Adipocyte (in vitro differentiated cells): ENCODE measurements at regions not wholly inside any gene's neighbourhood (a gene's known extent, or its start where the extent isn't known, plus 50 kb on each side); places are given as distances from the start of the nearest gene placed in this dataset.

Source experiments
- DNase-seq: peaks from one replicate; pipeline ENCODE4 v3.0.0-alpha.2; 2015; ENCODE audit warnings: low read depth
- H3K27me3 ChIP-seq: replicated peaks from 2 replicates; pipeline ENCODE4 v1.7.0; 2013; ENCODE audit warnings: mild to moderate bottlenecking, low read length, moderate library complexity; ENCODE audit not compliant: control insufficient read depth, insufficient read depth
- H3K36me3 ChIP-seq: 2 replicates; pipeline ENCODE4 v1.7.0; 2013; ENCODE audit warnings: low read length, mild to moderate bottlenecking, moderate library complexity; ENCODE audit not compliant: control insufficient read depth, insufficient read depth, severe bottlenecking
- H3K4me1 ChIP-seq: 2 replicates; pipeline ENCODE4 v1.7.0; 2013; ENCODE audit warnings: mild to moderate bottlenecking, low read length, moderate library complexity; ENCODE audit not compliant: control insufficient read depth, insufficient read depth
- H3K4me3 ChIP-seq: 2 replicates; pipeline ENCODE4 v1.7.0; 2013; ENCODE audit warnings: mild to moderate bottlenecking, low read length, moderate library complexity
- H3K9ac ChIP-seq: 2 replicates; pipeline ENCODE4 v1.7.0; 2013; ENCODE audit warnings: mild to moderate bottlenecking, low read length, moderate library complexity
- H3K9me3 ChIP-seq: 2 replicates; pipeline ENCODE4 v1.7.0; 2013; ENCODE audit warnings: mild to moderate bottlenecking, low read length, moderate library complexity; ENCODE audit not compliant: control insufficient read depth

DNA sequence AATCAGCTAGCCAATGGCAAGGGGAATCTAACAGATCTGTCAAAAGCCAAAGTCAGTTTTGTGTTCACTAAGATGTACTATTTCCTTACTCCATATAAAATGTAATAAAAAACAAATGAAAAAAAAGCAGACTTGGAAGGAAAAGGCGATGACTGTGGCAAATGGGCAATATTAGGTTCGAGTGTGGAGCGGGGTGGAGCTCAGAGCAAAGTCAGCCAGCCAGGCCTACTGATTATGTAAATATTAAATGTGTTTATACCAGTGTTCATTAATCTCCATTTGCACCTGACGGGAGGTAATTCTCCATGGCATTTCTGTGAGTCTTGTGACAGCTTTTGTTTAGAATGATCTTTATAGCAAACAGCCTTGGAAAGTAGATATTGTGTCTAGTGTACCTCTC, 96.2 kb upstream of the KCNMB2 start:
- no peak overlapping the region for H3K9ac ChIP-seq
- H3K9me3 ChIP-seq = no peaks in the 10 kb centered on the region
- no peaks in the 10 kb centered on the region for H3K27me3 ChIP-seq
- no peak for DNase-seq
- no peak overlapping the region for H3K4me3 ChIP-seq
- peaks cover 11% of the 10 kb centered on the region for H3K4me1 ChIP-seq
- H3K36me3 ChIP-seq = no peaks in the 10 kb centered on the region

DNA sequence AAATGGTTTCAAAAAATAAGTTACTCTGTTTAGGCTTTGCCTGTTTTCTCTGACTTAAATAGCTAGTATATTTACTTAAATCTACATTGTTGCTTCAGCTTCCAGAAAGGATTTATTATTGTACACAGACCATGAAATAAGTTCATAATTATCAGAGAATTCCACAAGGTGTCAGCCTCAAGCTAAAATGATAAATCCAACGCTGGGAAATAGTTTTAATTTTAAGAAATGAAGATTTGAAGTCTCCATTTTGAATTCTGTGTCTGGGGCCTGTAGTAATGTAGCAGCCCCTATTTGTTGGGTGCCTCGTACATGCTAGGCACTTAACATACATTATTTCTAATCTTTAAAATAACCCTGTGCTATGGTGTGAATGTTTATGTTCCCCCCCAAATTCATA, 92.6 kb upstream of the KCNMB2 start:
- Histone ChIP-seq H3K4me3 (no peak overlapping the region), H3K36me3 (no peaks in the 10 kb centered on the region), H3K27me3 (no peaks in the 10 kb centered on the region), H3K4me1 (peaks cover 5% of the 10 kb centered on the region), H3K9ac (no peak overlapping the region), H3K9me3 (no peaks in the 10 kb centered on the region)
- peak; percentile 31 for DNase-seq

DNA sequence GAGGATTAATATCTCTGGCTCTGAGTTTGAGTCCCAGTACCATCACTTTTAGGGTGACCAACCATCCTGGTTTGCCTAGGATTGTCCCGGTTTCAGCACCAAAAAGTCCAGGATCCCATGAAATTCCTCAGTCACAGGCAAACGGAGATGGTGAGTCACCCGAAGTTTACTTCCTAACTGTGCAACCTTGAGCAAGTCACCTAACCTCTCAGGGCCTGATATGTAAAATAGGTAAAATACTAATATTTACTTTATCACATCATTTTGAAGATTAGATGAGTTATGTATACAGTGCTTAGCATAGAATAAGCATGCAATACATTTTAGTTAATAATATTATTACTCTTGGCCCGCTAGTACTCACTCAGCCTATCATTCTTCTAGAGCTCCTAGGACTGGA, 91.1 kb upstream of the KCNMB2 start:
- H3K27me3 ChIP-seq = no peaks in the 10 kb centered on the region
- no peaks in the 10 kb centered on the region for H3K36me3 ChIP-seq
- H3K9ac ChIP-seq = no peak overlapping the region
- no peak overlapping the region for H3K4me3 ChIP-seq
- H3K9me3 ChIP-seq = no peaks in the 10 kb centered on the region
- DNase-seq = no peak
- H3K4me1 ChIP-seq = no peaks in the 10 kb centered on the region

DNA sequence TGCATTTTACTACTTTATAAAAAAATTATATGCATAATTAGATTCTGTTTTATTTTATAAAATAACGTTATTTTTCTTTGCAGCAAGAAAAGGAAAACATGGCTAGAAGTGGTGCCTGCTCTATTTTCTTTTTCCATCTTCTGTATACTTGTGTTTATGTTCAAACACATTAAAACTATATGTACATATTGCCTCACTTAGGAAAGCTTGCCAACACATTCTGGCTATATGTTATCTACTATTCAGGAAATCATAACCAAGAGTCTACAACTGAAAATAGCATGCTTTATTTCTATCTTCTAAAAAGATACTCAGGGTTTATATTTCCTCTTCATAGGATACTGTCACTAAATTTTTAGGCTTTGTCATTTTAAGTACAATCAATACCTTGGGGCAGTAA, 90.2 kb upstream of the KCNMB2 start:
- Histone ChIP-seq H3K36me3 (no peaks in the 10 kb centered on the region), H3K27me3 (no peaks in the 10 kb centered on the region), H3K4me3 (no peak overlapping the region), H3K9me3 (no peaks in the 10 kb centered on the region), H3K4me1 (no peaks in the 10 kb centered on the region), H3K9ac (no peak overlapping the region)
- DNase-seq = no peak

DNA sequence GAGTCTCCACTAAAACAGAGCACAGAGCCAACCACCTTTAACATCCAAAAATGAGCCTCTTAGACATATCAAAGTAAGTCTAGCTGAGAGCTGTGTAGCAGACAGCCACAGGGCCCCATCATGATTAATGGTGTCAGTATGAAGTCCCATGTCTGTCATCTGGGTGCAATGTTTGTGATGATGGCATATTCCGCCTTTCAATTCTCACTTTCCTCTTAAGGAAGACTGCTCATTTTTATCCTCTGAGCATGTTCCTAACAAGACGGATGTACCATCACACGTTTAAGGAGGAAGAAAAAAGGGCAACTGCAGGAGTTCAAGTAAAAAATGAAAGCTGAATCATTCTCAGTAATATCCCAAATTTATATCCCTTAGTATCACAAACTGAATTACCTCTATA, 85.8 kb upstream of the KCNMB2 start:
- no peak overlapping the region for H3K9ac ChIP-seq
- no peaks in the 10 kb centered on the region for H3K27me3 ChIP-seq
- DNase-seq = no peak
- H3K9me3 ChIP-seq = no peaks in the 10 kb centered on the region
- H3K4me3 ChIP-seq = no peak overlapping the region
- H3K36me3 ChIP-seq = no peaks in the 10 kb centered on the region
- peaks cover 9% of the 10 kb centered on the region for H3K4me1 ChIP-seq

DNA sequence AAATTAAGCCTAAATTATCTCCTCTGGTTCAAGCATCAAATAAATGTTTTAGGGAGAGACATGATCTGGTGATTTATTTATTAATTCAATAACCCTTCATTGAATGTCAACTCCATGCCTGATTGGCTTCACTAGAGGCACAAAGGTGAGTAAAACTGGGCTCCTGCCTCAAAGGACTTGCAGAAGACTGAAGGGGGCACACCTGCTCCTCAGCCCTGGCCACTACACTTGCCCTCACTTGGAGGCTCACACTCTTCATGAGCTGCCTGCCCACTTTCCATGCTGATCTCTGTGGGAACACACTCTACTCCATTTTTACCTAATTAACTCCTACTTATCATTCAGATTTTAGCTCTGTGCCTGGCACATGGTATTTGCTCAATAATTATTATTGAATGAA, 84.4 kb upstream of the KCNMB2 start:
- no peaks in the 10 kb centered on the region for H3K9me3 ChIP-seq
- no peak for DNase-seq
- no peaks in the 10 kb centered on the region for H3K36me3 ChIP-seq
- peaks cover 9% of the 10 kb centered on the region for H3K4me1 ChIP-seq
- no peaks in the 10 kb centered on the region for H3K27me3 ChIP-seq
- H3K9ac ChIP-seq = no peak overlapping the region
- no peak overlapping the region for H3K4me3 ChIP-seq

DNA sequence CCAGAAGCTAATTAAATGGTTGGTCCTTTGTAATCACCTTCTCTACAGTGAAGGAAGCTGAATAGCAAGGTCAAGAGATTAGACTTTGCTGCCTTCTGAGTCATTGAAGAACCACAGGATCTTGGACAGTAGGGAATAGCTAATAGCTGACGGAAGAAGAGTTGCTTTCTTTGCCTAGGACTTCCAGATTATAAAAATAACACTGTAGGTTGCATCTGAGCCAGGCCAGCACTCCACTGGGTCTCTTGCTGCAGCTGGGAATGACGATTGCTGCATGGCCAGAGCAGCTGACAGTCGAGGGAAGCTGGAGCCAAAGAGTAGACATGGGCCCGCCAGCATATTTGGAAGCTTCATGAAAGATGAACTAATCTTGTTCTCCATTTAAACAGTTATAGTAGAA, 81.5 kb upstream of the KCNMB2 start:
- DNase-seq = no peak
- no peaks in the 10 kb centered on the region for H3K36me3 ChIP-seq
- peaks cover 9% of the 10 kb centered on the region for H3K4me1 ChIP-seq

DNA sequence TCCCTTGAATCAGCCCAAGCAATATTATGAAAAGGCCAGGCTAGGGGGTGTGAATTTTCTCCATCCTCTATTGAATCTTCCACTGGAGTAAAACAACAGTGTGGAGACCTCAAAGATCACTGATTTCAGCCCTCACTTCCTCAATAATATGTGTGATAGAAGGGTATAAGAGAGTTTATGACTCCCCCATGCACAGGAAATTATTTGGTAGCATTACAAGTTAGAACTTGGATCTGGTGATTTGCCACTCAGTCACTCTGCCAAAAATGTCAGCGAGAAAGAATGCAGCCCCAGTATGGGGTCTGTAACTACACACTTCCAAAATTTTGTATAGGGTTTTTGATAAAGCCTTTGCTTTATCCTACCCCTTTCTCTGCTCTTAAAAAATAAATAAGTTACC, 81.0 kb upstream of the KCNMB2 start:
- no peak for DNase-seq
- no peaks in the 10 kb centered on the region for H3K36me3 ChIP-seq
- no peak overlapping the region for H3K9ac ChIP-seq
- no peaks in the 10 kb centered on the region for H3K27me3 ChIP-seq
- H3K9me3 ChIP-seq = no peaks in the 10 kb centered on the region
- H3K4me3 ChIP-seq = no peak overlapping the region
- H3K4me1 ChIP-seq = peaks cover 9% of the 10 kb centered on the region

More for the DNA sequence above, 81.5 kb upstream of the KCNMB2 start:
- H3K9me3 ChIP-seq = no peaks in the 10 kb centered on the region
- H3K9ac ChIP-seq = no peak overlapping the region
- no peaks in the 10 kb centered on the region for H3K27me3 ChIP-seq
- no peak overlapping the region for H3K4me3 ChIP-seq

DNA sequence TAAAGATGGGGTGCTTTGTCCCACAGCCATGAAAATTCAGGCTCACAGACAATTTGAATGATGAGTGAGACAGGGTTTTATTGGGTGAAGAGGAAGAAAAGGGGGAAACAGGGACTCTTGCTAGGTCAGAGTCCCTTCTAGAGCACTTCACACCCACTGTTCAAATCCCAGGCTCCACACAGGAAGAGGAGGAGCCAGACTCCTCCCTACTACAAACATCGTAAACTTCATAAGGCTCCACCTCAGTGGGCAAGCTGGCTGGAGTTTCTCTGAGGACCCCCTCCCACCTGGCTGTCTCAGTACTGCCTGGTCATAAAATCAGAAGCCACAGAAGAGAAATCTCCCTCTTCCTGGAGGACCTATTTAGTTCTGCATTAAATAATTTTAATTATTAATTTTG, 80.3 kb upstream of the KCNMB2 start:
- no peaks in the 10 kb centered on the region for H3K36me3 ChIP-seq
- no peak overlapping the region for H3K9ac ChIP-seq
- no peak for DNase-seq
- H3K9me3 ChIP-seq = no peaks in the 10 kb centered on the region
- peaks cover 9% of the 10 kb centered on the region for H3K4me1 ChIP-seq
- no peaks in the 10 kb centered on the region for H3K27me3 ChIP-seq
- H3K4me3 ChIP-seq = no peak overlapping the region

DNA sequence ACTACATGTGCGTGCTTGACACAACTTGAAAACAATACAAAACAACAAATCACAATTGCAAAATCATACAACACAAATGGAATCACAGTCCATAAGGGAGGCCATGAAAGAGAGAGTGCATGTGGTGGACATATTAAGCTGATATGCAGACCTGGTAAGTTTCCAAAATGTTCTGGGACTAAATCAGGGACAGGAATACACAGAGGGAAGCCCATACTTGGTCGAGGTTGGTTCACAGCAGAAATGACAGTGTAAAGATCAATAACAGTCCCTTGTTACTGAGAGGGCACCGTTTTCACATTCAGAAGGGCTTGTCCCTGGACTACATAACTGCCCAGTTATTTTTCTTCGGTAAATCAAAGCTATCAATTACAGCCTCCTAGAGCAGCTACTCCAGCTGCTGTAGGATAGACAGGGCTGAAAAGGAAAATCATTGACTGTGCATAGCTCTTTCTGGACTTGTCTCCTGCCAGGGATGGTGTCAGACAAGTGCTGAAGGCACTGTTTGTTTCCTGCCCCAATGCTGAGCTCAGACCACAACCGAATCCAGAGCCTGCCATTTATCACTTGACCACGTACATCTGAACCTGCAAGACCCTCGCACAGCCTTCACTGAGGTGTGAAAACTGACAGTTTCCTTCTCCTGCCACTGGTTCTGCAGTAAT, 79.5 kb upstream of the KCNMB2 start:
- H3K9ac ChIP-seq = no peak overlapping the region

DNA sequence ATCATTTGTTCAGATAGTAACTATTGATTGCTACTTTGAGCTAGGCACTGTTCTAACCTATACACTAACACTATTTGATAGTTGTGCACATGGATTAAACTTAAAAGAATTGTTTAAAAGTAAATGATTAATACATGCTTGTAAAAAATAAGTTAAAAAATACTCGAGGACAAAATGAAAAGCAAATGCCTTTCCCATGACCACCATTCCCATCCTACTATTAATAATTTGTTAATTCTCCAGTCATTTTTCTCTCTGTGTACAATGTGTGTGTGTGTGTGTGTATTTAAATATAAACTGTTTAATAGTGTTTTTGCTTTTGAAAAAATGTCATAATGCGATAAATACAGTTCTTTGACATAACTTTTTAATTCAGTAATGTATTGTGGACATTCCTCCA, 78.7 kb upstream of the KCNMB2 start:
- no peaks in the 10 kb centered on the region for H3K36me3 ChIP-seq
- peaks cover 9% of the 10 kb centered on the region for H3K4me1 ChIP-seq
- H3K9ac ChIP-seq = no peak overlapping the region
- DNase-seq = no peak
- H3K27me3 ChIP-seq = no peaks in the 10 kb centered on the region
- no peaks in the 10 kb centered on the region for H3K9me3 ChIP-seq
- no peak overlapping the region for H3K4me3 ChIP-seq

More for the DNA sequence above, 79.5 kb upstream of the KCNMB2 start:
- no peaks in the 10 kb centered on the region for H3K9me3 ChIP-seq
- DNase-seq = no peak
- H3K4me1 ChIP-seq = peaks cover 9% of the 10 kb centered on the region
- H3K27me3 ChIP-seq = no peaks in the 10 kb centered on the region
- H3K36me3 ChIP-seq = no peaks in the 10 kb centered on the region
- no peak overlapping the region for H3K4me3 ChIP-seq
